ENCODE measurements at regions not wholly inside any gene's neighbourhood (a gene's known extent, or its start where the extent isn't known, plus 50 kb on each side); places are given as distances from the start of the nearest gene placed in this dataset.

DNA sequence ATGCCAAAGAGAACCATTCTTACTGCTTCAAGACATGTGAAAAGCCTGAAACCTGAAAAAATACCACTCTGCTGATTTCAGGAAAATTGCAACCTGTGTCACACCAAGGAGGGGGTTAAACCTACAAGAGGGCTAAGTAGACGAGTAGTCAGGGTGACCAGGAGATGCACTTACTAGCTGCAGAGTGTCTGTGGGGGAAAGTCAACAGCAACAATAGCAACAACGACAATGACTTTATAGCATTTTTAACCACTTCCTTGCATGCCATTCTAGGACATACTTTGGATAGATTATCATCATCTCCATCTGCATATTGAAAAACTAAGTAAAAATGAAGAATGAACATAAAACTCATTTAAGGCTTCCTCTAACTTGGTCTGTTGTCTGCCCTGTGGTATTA, 902.7 kb downstream of the BCL11B start:
- DNase-seq: no peak

DNA sequence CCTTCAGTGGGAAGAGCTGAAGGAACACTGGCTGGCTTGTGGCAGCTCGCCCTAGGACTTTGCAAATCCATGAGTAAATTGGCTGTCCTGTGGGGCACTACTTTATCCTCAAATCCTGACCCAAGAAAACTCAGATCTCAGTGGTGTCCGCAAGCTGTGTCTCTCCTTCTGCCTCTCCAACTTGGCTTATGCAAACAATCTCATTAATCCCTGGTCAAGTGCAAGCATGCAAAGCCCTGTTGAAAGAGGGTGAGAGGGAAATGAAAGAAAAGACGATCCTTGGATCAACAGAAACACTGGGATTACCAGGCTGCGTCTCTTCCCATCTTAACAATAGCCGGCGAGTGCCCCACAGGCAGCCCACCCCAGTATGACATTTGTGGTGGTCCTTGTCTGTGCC, 901.6 kb downstream of the BCL11B start:
- DNase-seq: no peak

DNA sequence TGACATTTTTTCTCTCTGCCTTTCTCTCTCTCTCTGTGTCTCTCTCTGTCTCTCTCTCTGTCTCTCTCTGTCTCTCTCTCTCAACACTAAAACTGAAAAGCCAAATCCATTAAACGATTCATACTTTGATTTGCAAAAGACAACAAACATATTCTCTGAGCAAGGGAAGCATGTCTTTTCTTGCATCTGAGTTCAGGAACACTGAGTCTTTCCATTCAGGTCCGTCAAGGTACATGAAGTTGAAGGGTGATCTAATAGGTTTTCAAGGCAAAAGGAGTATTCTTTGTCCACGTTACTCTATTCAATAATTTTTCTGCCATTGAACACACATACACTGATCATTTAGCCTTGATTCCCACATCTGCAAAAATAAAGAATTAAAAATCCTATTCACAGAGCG, 900.9 kb downstream of the BCL11B start:
- no peak for DNase-seq

DNA sequence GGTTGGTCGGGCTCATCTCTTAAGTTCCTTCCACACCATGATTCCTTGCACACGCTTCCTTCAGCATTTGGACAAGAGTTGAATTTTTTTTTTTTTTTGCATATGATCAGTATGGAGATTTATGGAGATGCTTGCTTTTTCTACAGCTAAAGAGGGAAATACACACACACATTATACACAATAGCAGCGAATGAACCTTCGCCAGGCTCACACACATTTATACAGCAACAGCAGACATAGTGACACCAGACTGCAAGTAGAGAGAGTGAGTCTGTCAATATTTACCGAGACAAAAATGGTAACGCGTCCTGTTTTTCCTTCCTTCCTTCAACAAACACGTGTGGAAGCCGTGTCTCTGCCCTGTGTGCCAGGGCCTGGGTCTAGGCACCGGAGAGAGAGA, 897.9 kb downstream of the BCL11B start:
- DNase-seq: no peak

DNA sequence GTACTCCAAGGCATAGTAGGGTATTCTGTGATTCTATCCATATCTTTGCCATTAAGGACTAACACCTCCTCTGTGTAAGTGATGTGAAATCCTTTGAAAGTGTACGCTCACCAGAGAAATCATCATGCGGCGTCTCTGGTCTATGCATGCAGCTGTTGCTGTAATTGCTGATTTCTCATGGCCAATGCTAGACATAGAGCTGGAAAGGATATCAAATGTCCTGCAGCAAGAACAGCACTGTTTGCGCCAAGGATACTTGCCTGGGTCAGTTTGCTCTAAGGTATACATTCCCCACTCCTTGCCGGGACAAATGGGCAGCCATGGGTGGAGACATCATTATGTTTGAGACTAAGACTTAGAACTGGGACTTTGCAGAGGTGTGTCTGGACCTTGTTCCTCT, 896.4 kb downstream of the BCL11B start:
- DNase-seq: no peak

DNA sequence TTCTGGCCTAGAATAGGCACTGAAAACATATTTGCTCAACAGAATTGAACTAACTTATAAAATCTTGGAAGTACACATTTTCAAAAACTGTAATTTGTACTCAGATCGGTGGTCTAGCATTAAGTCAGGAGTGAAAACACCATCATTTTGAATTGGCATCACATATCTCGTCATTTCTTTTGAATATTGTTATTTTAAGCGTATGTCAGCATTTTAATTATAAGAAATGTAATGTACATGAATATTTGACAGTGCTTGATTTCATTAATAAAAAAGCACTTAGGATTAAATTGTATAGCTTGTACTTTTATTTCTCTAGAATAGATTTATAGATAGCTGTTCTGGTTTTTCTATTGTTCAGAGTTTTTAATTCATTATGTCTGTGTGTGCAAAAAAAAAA, 892.2 kb downstream of the BCL11B start:
- DNase-seq: no peak

DNA sequence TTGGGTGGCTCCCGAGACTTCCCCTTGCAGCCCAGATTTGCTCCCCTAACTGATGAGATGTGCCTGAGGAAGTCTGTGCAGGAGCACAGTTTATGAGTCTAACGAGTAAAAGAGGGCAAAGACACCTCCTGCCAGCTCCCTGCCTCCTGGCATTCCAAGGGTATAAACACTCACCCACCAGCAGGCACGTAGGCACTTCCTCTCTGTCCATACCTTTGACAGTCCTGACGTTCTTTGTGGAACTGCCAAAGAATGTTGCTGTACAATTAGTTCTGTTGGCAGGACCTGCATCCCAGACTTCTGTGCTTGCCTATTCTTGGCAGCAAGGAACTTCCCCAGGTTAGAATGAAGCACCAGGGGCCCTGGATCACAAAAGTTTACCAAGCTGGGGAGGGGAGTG, 889.3 kb downstream of the BCL11B start:
- DNase-seq: no peak

DNA sequence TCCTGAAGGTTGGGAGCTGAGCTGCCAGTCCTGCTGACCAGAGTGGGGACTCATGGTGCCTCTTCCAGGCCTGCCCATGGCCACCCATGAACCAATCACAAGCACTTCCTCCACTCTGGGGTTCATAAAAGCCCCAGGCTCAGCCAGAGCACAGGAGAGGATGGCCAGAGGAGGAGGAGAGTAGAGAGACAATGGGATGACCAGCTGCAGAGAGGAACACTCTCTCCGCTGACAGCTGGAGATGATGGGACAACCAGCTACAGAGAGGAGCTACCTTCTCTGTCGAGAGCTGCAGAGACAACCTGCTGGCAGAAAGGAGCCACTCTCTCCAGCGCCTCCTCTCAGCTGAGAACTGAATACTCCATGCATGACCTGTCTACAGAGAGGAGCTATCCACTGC, 886.1 kb downstream of the BCL11B start:
- DNase-seq: no peak

DNA sequence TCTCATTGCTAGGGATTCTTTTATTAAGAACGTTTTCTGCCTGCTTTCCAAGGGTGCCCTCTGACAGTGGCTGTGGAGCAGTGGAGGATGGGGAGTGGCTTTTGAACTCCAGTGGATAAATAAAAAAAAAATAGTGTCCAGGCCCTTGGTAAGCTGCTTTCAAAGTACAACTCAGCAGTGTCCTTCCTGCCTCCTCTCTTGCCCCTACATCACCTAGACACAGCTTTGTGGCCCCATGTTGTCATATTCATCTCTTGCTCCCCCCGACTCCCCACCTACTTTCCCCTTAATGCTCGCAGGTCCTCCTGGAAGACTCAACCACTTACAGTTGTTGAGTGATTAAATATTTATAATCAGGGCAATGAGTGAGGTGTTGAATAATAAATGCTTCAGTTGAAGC, 880.9 kb downstream of the BCL11B start:
- no peak for DNase-seq

DNA sequence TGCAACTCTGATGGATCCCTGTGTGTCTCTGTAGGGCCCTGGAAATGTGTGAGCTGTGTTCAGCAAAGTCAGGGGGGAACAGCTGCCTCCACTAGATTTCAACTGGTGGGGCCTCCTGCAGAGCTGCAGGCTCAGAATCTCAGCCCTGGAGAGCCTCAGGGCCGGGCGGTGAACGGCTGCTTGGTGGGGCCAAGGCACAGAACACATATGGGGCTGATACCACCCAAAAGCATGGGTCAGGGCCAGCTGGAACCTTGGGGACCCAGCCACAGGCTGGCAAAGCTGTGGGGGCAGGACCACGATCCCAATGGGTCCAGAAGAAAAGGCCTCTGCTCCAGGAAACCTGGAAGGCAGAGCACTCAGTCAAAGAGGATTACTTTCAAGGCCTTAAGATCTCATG, 878.5 kb downstream of the BCL11B start:
- DNase-seq: no peak

DNA sequence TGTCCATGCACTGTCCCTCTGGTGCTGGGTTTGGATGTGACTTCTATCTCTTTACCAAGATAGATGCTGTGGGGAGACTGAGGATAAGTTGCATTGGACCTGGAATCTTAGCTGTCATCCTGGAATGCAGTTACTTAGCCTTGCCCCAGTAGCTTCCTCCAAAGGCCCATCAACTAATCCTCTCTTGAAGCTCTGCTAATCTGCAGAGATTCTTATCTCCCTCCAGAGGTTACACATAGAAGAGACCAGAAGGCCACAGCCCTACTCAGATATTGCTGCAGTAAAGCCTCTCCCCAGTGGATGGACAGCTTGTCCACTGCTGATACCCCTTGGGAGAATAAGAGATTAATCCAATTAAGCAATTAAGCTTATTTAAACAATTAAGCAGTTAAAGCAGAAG, 867.2 kb downstream of the BCL11B start:
- DNase-seq: no peak

DNA sequence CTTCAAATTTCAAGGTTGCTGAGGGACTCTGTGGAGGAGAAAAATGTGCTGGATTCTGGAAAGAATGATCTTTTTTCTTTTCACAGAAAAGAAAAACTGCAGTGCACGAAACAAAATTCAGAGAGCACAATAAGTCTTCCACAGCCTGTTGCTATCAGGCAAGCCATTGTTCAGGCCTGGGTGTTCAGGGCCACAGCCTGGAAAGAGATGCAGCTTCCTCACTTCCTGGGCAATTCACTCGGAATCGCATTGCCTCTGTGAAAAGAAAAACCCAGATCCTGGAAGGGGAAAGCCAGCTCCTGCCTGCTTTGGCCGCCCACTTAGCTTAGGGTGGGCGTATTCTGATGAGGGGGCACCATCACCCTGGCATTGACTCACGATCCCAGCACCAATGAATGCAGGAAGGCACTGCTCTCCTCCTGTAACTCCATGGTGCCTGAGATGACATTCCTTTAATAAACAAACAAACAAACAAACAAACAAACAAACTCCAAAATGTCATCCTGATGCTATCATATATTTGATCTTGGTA, 863.9 kb downstream of the BCL11B start:
- no peak for DNase-seq

DNA sequence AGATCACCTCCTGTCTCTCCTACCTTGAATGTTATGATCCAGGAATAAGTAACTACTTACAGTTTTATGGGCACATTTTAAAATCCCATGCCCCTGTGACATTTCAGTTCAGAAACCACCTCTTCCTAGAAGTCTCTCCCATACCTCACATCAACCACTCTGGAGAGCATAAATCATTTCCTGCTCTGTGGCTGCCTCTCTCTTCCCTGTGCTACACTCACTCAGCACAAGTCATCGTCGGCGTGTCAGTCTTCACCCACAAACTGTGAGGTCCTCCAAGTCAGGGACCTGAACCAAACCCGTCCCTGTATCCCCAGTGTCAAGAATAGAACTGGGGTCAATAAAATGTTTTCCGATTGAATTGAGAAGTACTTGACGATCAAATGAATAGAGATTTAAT, 863.3 kb downstream of the BCL11B start:
- DNase-seq: no peak

DNA sequence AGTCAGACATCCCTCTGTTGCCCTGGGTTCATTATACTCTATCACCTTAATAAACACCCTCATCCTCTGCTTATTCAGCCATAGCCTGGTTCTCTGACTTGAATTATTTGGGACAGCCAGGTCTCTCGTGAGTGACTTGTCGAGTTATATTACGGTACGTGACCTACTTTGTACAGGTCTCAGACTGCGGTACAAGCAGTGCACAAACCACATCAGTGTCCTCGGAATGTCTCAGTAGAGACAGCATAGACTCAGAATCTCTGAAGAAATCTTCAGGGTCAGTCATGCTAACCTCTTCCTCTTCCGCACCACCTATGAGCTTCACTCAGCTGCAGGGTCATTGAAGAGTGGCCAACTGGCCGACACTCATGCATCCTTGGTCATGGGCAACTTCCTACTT, 860.8 kb downstream of the BCL11B start:
- no peak for DNase-seq

DNA sequence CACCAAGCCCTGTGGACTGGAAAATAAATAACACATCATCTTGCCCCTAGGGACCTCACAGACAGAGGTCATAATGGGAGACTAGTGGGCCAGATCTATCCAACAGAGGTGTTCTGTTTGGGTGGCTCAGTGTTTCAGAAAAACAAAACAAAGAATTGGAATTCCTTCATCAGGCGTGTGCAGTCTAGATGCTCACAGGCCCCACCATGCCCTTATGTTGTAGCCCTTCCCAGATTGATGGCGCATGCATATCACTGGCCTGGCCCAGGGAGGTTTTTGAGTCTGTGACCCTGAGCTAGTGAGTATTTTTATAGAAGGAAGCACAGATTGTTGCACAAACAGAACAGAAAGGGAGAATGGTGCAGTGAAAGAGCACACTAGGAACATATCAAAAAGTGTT, 859.6 kb downstream of the BCL11B start:
- no peak for DNase-seq

DNA sequence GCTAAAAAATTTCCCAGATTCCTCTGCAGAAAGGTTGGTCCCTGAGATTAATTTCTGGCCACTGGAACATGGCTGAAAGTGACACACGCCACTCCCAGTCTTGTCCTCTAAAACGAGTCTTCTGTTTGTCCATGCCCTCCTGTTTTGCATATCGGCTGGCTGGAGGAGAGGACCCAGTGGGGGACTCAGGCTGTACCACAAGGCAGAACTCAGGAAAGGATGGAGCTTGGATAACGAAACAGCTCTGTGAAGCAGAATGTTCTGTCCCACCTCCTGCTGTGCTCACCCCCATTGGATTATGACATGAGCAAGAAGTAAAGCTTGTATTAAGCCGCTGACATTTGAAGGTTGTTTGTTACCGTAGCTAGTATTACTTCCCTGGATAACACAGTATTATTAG, 856.2 kb downstream of the BCL11B start:
- no peak for DNase-seq

DNA sequence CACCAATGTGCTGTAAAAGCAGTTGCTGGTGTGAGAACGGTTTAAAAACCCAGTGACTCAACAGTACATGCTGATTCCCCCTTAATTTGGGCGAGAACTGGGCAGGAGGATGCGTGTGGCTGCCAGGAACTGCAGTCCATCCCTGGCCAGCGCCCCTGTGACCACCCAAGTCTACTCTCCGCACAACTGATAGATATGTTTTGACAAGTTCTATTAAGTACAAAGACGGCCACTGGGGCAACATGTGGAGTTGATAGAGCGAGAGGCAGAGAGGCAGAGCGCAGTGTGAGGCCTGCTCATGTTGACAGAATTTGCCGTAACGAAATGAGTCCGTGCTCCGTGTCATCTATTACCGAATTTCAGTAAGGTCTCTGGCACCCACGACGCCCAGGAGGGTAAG, 855.0 kb downstream of the BCL11B start:
- DNase-seq: no peak

DNA sequence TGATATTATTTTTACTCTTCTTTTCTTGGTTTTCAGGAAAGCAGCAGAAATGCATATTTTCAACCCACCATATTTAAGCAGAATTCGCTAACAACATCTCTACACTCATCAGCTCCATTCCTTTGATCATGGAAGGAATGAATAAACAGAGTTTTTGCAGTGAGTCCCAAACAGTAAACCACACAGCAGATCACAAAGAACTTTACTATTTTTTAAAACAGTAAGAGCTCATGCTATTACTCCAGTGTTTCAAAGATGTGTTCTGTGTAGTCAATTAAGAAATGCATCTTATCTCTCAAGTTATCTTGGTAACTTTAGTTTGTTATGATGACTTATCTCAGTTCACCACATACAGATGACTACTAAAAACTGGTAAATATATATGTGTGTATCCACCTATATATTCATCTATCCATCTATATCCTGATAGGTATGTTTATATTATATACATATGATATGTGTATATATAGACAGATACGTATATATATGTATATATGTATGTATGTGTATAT, 843.5 kb downstream of the BCL11B start:
- DNase-seq: no peak

DNA sequence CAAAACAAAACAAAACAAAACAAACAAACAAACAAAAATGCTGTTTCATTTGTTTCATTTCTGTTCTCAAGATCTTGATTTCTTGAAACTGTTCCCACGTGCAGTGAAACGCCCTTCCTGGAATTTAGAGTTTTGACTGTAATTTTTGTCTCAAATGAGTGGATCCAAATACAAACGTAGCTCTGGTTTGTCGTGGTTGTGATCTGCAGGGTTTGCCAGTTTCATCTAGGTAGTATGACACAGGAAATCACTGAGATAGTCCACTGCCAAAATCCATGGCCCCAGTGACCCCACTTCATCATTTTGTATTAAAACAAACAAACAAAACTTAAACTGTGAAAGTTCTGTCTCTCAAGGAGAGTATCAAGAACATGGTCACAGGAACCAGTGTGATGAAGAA, 838.6 kb downstream of the BCL11B start:
- no peak for DNase-seq

DNA sequence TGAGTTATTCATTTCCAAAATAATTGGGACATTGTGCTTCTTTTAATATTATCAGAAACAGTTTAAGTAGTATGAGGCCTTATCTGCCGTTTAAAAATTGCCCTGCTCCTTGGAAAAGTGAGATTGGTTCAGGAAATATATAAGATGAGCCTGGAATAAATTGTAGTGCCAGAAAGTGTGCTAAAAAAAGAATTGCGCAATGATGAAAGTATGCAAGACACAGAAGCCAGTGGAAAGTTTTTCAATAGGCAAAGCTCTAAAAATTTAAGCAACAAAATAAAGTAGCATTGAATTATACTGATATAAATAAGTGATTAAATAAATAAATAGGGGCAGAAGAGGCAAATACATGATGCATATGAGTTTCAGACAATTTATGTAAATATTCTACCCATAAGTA, 834.9 kb downstream of the BCL11B start:
- DNase-seq: no peak

DNA sequence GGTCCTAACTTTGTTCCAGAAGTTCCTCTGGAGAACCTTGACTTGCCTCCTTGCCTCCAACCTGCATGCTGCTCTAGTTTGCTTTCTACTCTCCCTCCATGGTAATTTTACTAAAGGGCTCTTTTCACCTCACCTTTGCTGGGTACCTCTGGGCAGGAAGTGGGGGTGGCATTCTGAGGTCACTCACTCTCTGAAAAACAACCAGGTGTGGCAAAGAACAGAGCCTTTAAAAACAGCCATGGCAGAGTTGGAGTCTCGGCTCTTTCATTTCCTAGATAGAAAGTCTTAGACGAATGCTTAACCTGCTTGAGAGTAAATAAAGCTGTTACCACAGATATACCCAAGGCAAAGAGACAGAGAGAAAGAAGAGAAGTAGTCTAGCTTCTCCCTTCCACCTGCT, 827.9 kb downstream of the BCL11B start:
- DNase-seq: peak; percentile 15

DNA sequence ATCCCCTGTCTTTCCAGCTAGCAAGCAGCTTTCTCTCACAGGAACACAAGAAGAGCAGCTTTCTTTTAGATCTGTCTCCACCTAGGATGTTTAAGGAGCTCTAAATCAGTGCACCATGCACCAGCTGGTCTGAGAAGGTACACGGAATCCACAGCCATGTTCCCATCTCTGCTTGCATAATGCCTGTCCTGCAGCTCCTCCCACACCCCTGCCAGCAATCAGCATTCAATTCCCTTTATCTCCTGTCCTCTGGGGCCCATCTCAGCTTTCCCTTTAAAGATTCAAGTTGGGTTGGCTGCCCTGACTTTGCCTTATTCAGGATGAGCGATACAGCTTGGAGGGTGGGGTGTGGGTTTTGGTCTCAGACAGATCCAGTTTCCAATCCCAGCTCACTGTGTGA, 826.3 kb downstream of the BCL11B start:
- DNase-seq: no peak

DNA sequence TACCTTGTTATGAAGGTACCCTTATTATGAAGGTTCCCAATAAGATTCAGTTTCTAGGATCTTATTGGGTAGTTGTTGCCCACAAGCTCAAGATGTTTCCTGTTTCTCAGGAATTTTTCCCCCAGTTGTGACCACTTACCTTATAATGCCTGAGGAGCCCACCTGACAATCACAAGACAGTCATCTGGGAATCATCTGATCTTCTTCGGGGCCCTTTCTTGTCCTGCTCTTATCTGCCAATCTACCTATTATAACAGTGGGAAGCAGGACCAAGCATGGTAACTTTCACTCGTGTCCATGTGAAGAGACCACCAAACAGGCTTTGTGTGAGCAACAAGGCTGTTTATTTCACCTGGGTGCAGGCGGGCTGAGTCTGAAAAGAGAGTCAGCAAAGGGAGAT, 825.5 kb downstream of the BCL11B start:
- DNase-seq: no peak

DNA sequence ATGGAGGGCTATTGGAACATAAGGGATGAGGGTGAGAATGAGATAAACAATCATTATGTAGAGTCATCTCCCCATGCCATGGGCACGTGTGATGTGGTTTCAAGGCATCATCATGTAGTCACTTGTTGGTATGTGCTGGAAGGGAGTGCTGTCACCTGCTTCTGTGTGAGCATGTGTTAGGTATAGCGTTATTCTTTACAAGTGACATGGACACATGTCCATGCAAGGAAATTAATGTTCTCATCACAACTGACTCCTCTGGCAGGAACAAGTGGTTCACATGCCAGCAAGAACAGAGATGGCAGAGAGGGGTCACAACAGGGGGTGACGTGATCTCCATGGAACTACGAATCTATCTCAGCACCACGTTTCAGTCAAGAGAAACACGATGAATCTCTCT, 815.8 kb downstream of the BCL11B start:
- no peak for DNase-seq

DNA sequence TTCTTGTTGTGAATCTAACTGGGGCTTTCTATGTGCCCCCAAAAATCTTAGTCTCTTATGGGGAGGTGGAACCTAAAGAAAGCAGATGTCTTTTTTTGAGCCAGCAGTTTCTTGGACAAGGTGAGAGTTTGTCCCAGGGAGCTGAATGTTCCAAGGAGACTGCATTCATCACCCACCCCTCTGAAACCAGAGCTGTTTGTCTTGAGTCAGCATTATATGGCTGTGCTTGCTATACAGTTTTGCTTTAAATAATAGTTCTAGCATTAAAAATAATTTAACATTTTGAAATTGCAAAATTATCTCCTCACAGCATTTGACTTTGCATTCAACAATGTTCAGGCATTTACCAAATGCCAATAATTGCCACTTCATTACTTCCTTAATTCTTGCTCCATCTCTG, 813.3 kb downstream of the BCL11B start:
- DNase-seq: no peak

DNA sequence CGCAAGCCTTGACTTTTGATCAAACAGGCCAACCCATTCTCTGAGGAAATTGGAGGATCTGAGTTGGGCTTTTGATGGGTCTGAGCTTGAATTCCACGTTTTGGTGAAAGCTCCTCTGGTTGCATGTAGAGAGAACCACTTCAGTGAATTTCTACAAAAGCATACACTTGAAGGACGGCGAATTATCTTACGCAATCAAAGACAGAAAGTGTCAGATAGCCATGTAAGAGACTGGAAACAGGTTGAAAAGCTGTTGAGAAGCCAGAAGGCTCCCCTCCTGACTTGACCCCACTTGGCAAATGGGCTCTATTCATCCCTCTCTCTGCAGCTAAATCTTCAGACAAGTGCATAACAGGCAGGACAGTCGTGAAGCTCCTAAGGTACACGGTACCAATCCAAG, 809.1 kb downstream of the BCL11B start:
- no peak for DNase-seq
